Fibroblast of mammary gland (primary cell): ENCODE measurements at regions not wholly inside any gene's neighbourhood (a gene's known extent, or its start where the extent isn't known, plus 50 kb on each side); places are given as distances from the start of the nearest gene placed in this dataset.
"Not testable (repeated sequence)": the region's sequence is repeated elsewhere in the genome, so short reads cannot be mapped to it uniquely, and the experiment has no call there.

Source experiments
- DNase-seq: peaks from one replicate; pipeline ENCODE4 v3.0.0-alpha.2; 2010; ENCODE audit warnings: low read depth
- H3K4me3 ChIP-seq: 2 replicates; pipeline ENCODE4 v1.5.1; 2011; ENCODE audit warnings: low read depth, mild to moderate bottlenecking, low read length, moderate library complexity; ENCODE audit not compliant: control insufficient read depth
- CTCF ChIP-seq: conservative IDR thresholded peaks from 2 replicates; pipeline ENCODE4 v1.5.1; 2011; ENCODE audit warnings: low read depth, low read length, inconsistent platforms; ENCODE audit not compliant: control insufficient read depth, insufficient read depth

GRCh38 chrX:551306-551705 is 79.3 kb upstream of the SHOX start:
- DNase-seq: no peak
- TF ChIP-seq CTCF: no peak
- H3K4me3 ChIP-seq: no peak overlapping the region

- no peak overlapping the region for H3K4me3 ChIP-seq
- no peak for TF ChIP-seq CTCF
- no peak for DNase-seq
These were observed 78.1 kb upstream of the SHOX start for GRCh38 chrX:552496-552895.

GRCh38 chrX:554271-554670 is 76.3 kb upstream of the SHOX start:
- no peak for TF ChIP-seq CTCF

GRCh38 chrX:555725-556666 is 74.6 kb upstream of the SHOX start:
- no peak for DNase-seq
- TF ChIP-seq CTCF: no peak
- no peak overlapping the region for H3K4me3 ChIP-seq

More at GRCh38 chrX:554271-554670, 76.3 kb upstream of the SHOX start:
- H3K4me3 ChIP-seq: no peak overlapping the region
- DNase-seq: no peak

DNA sequence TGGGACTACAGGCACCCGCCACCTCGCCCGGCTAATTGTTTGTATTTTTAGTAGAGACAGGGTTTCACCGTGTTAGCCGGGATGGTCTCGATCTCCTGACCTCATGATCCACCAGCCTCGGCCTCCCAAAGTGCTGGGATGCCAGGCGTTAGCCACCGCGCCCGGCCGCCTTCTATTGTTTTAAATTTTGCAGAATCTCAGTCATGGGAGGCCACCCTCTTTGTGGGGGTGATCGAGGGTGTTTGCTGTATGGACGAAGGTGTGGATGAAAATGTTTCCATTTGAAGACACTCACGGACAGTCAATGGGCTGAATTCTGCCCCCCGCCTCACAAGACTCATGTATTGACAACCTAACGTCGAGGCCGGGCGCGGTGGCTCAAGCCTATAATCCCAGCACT is 73.0 kb upstream of the SHOX start:
- DNase-seq, H3K4me3 ChIP-seq: not testable (repeated sequence)

DNA sequence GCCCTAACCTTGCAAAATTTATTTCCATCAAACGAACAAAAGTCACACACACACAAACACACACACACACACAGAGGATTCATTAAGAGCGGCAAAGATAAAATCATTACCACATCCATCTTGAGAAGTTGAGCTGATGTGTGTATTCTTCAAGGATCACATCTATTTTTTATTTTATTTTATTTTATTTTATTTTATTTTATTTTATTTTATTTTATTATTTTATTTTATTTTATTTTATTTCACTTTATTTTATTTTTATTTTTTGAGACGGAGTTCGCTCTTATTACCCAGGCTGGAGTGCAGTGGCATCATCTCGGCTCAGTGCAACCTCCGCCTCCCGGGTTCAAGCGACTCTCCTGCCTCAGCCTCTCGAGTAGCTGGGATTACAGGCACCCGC is 71.3 kb upstream of the SHOX start:
- DNase-seq, H3K4me3 ChIP-seq: not testable (repeated sequence)

- no peak for DNase-seq
- no peak for TF ChIP-seq CTCF
- H3K4me3 ChIP-seq: no peak overlapping the region
These were observed 62.7 kb upstream of the SHOX start for GRCh38 chrX:567891-568290.

GRCh38 chrX:568311-568710 is 62.3 kb upstream of the SHOX start:
- no peak for DNase-seq
- H3K4me3 ChIP-seq: no peak overlapping the region
- no peak for TF ChIP-seq CTCF
